Lower leg skin (tissue), 4 donors: ENCODE measurements at regions not wholly inside any gene's neighbourhood (a gene's known extent, or its start where the extent isn't known, plus 50 kb on each side); places are given as distances from the start of the nearest gene placed in this dataset.

Experiments used
- DNase-seq, 2 donors: peaks; one replicate each; pipeline ENCODE4 v3.0.0-alpha.2; 2019; ENCODE audit warnings: low spot score in 2 of 2
- H3K4me3 ChIP-seq: fragments of 200-600 bp; sonication (generic); 2 replicates; pipeline ENCODE4 v1.5.1; 2017; ENCODE audit warnings: mild to moderate bottlenecking, low read depth; ENCODE audit not compliant: poor library complexity, severe bottlenecking
- CTCF ChIP-seq, 3 donors: fragments of 450-650 bp; IDR thresholded peaks; one replicate each; pipeline ENCODE4 v1.5.1; 2016; ENCODE audit warnings: antibody characterized with exemption in 3 of 3, mild to moderate bottlenecking in 3 of 3, moderate library complexity in 2 of 3
- POLR2A ChIP-seq, 2 donors: fragments of 450-650 bp; IDR thresholded peaks; one replicate each; pipeline ENCODE4 v1.6.1; 2016 to 2017; ENCODE audit warnings: antibody characterized with exemption in 2 of 2, mild to moderate bottlenecking in 1 of 2, moderate library complexity in 1 of 2
- WGBS, 2 donors: methylation state at CpG; one replicate each; pipeline ENCODE4 v1.1.5; 2018; 5-methylcytosine and 5-hydroxymethylcytosine counted together
- intact Hi-C: fragments of 100-400 bp; cut with DNase I; formaldehyde crosslinking; loops from one replicate; pipeline ENCODE4 v1.15.0; 2023; ENCODE audit warnings: low total_unique reads

- no peak for DNase-seq
- H3K4me3 ChIP-seq: no peak overlapping the region
- WGBS, 2 donors: 79 to 81% methylated on average over 5 of the region's 5 CpGs
- intact Hi-C loops: no loop called here
- no peak for TF ChIP-seq POLR2A (IDR thresholded peaks at IDR 0.05)
- no peak for TF ChIP-seq CTCF (IDR thresholded peaks at IDR 0.05)
Measured at GRCh38 chr4:155140889-155141288, 67.5 kb upstream of the NPY2R start.

GRCh38 chr4:155143512-155143911 lies 64.9 kb upstream of the NPY2R start:
- no peak for TF ChIP-seq CTCF (IDR thresholded peaks at IDR 0.05)
- TF ChIP-seq POLR2A (IDR thresholded peaks at IDR 0.05): no peak
- no peak overlapping the region for H3K4me3 ChIP-seq
- intact Hi-C loops: no loop called here
- DNase-seq: no peak
- WGBS, 2 donors: 50 to 69% methylated on average over 1 of the region's 1 CpG
